ENCODE measurements at regions not wholly inside any gene's neighbourhood (a gene's known extent, or its start where the extent isn't known, plus 50 kb on each side); places are given as distances from the start of the nearest gene placed in this dataset.

DNA sequence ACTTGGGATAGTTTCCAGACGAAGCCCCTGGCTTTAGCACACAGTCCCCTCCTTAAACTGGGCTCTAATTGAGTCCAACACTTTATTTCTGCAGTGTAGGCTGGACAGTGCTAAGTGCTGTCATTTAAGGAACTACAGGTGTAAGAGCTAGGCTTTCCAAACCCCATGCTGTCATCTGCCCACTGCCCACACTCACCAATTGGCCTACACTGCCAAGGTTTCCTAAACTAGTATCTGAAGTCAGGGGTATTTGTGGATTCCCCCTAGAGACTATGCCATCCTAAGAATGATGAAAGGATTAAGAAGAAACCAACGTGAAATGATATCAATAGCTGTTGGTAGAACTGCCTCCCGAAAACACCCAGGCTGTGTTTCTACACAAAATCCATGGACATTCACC lies 160.9 kb downstream of the TBX15 start:
- DNase-seq, result no peak
- Histone ChIP-seq H3K36me3 (replicated peaks in 1 of 2; ENCODE audit: control insufficient read depth in 1 of 2, insufficient read depth in 2 of 2, low read length in 2 of 2) (no peaks in the 10 kb centered on the region), H3K4me3 (replicated peaks in 1 of 3; ENCODE audit: low read depth in 2 of 3, low read length in 3 of 3) (no peak overlapping the region), H3K79me2 (ENCODE audit: insufficient read depth, low read length) (no peaks in the 10 kb centered on the region), H2AFZ (ENCODE audit: insufficient read depth, low read depth, low read length, poor library complexity, severe bottlenecking) (no peak overlapping the region), H4K20me1 (ENCODE audit: insufficient read depth, low read length) (no peaks in the 10 kb centered on the region), H3K4me2 (replicated peaks; ENCODE audit: extremely low read depth, low read length, poor library complexity, severe bottlenecking) (no peak overlapping the region), H3K27ac (ENCODE audit: low read depth in 1 of 2, low read length in 2 of 2) (no peak overlapping the region), H3K9ac (ENCODE audit: insufficient read depth, low read length, poor library complexity, severe bottlenecking) (no peak overlapping the region), H3K27me3 (ENCODE audit: control insufficient read depth in 2 of 2, insufficient read depth in 2 of 2, low read length in 2 of 2) (no peaks in the 10 kb centered on the region), H3K9me3 (replicated peaks in 1 of 2; ENCODE audit: control insufficient read depth in 1 of 2, insufficient read depth in 1 of 2, low read length in 2 of 2) (peaks cover 5 to 13% of the 10 kb centered on the region in 2 donors), H3K4me1 (ENCODE audit: control insufficient read depth in 1 of 2, insufficient read depth in 2 of 2, low read length in 2 of 2) (no peaks in the 10 kb centered on the region)
- TF ChIP-seq, protein P1, sequence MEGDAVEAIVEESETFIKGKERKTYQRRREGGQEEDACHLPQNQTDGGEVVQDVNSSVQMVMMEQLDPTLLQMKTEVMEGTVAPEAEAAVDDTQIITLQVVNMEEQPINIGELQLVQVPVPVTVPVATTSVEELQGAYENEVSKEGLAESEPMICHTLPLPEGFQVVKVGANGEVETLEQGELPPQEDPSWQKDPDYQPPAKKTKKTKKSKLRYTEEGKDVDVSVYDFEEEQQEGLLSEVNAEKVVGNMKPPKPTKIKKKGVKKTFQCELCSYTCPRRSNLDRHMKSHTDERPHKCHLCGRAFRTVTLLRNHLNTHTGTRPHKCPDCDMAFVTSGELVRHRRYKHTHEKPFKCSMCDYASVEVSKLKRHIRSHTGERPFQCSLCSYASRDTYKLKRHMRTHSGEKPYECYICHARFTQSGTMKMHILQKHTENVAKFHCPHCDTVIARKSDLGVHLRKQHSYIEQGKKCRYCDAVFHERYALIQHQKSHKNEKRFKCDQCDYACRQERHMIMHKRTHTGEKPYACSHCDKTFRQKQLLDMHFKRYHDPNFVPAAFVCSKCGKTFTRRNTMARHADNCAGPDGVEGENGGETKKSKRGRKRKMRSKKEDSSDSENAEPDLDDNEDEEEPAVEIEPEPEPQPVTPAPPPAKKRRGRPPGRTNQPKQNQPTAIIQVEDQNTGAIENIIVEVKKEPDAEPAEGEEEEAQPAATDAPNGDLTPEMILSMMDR (IDR thresholded peaks at IDR 0.05), result no peak
- no peak overlapping the region for H3K4me3 Mint-ChIP-seq
- WGBS (ENCODE audit: insufficient coverage), result 100% methylated on average over 1 of the region's 3 CpGs
- H3K36me3 Mint-ChIP-seq, result no peaks in the 10 kb centered on the region
- no peak overlapping the region for H3K27ac Mint-ChIP-seq
- intact Hi-C loops (cut with micrococcal nuclease), result no loop called here
- peaks cover 0 to 1% (median 1%) of the 10 kb centered on the region in 3 donors for H3K27me3 Mint-ChIP-seq (ENCODE audit: low read depth in 3 of 3)
- H3K9me3 Mint-ChIP-seq, result peaks cover 8 to 18% (median 11%) of the 10 kb centered on the region in 7 donors
- H3K4me1 Mint-ChIP-seq, result no peaks in the 10 kb centered on the region

- 93% methylated on average over 2 of the region's 3 CpGs for WGBS (ENCODE audit: insufficient coverage)
- H3K4me3 ChIP-seq (replicated peaks in 1 of 3; ENCODE audit: low read depth in 2 of 3, low read length in 3 of 3), result no peak overlapping the region
- peaks cover 0 to 1% (median 1%) of the 10 kb centered on the region in 3 donors for H3K27me3 Mint-ChIP-seq (ENCODE audit: low read depth in 3 of 3)
- intact Hi-C loops (cut with micrococcal nuclease), result no loop called here
- H3K79me2 ChIP-seq (ENCODE audit: insufficient read depth, low read length), result no peaks in the 10 kb centered on the region
- no peaks in the 10 kb centered on the region for H3K4me1 ChIP-seq (ENCODE audit: control insufficient read depth in 1 of 2, insufficient read depth in 2 of 2, low read length in 2 of 2)
- no peak overlapping the region for H2AFZ ChIP-seq (ENCODE audit: insufficient read depth, low read depth, low read length, poor library complexity, severe bottlenecking)
- no peak overlapping the region for H3K9ac ChIP-seq (ENCODE audit: insufficient read depth, low read length, poor library complexity, severe bottlenecking)
- H3K36me3 ChIP-seq (replicated peaks in 1 of 2; ENCODE audit: control insufficient read depth in 1 of 2, insufficient read depth in 2 of 2, low read length in 2 of 2), result no peaks in the 10 kb centered on the region
- no peak overlapping the region for H3K4me2 ChIP-seq (replicated peaks; ENCODE audit: extremely low read depth, low read length, poor library complexity, severe bottlenecking)
- no peak for DNase-seq
- no peak overlapping the region for H3K27ac Mint-ChIP-seq
- H3K4me1 Mint-ChIP-seq, result no peaks in the 10 kb centered on the region
- H3K27ac ChIP-seq (ENCODE audit: low read depth in 1 of 2, low read length in 2 of 2), result no peak overlapping the region
- no peaks in the 10 kb centered on the region for H3K27me3 ChIP-seq (ENCODE audit: control insufficient read depth in 2 of 2, insufficient read depth in 2 of 2, low read length in 2 of 2)
- H4K20me1 ChIP-seq (ENCODE audit: insufficient read depth, low read length), result no peaks in the 10 kb centered on the region
- no peaks in the 10 kb centered on the region for H3K36me3 Mint-ChIP-seq
- peaks cover 6 to 15% (median 11%) of the 10 kb centered on the region in 7 donors for H3K9me3 Mint-ChIP-seq
- TF ChIP-seq, protein P1 (IDR thresholded peaks at IDR 0.05), result no peak
- H3K9me3 ChIP-seq (replicated peaks in 1 of 2; ENCODE audit: control insufficient read depth in 1 of 2, insufficient read depth in 1 of 2, low read length in 2 of 2), result peaks cover 0 to 13% of the 10 kb centered on the region in 2 donors
- no peak overlapping the region for H3K4me3 Mint-ChIP-seq
Observed at GRCh38 chr1:118826669-118827068, 161.5 kb downstream of the TBX15 start.
